ENCODE measurements at regions not wholly inside any gene's neighbourhood (a gene's known extent, or its start where the extent isn't known, plus 50 kb on each side); places are given as distances from the start of the nearest gene placed in this dataset.

DNA sequence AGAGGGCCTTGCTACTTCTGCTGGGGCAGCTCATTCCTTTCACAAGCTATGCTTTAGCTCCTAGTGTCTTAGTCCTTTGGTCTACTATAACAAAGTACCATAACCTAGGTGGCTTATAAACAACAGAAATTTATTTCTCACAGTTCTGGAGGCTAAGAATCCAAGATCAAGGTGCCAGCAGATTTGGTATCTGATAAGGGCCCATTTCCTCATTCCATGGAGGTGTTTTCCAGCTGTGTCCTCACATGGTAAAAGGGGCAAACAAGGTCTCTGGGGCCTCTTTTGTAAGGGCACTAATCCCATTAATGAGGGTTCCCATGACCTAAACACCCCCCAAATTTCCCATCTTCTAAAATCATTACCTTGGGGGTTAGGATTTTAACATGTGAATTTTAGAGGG lies 57.9 kb upstream of the LRCH1 start:
- TF ChIP-seq, protein P1, sequence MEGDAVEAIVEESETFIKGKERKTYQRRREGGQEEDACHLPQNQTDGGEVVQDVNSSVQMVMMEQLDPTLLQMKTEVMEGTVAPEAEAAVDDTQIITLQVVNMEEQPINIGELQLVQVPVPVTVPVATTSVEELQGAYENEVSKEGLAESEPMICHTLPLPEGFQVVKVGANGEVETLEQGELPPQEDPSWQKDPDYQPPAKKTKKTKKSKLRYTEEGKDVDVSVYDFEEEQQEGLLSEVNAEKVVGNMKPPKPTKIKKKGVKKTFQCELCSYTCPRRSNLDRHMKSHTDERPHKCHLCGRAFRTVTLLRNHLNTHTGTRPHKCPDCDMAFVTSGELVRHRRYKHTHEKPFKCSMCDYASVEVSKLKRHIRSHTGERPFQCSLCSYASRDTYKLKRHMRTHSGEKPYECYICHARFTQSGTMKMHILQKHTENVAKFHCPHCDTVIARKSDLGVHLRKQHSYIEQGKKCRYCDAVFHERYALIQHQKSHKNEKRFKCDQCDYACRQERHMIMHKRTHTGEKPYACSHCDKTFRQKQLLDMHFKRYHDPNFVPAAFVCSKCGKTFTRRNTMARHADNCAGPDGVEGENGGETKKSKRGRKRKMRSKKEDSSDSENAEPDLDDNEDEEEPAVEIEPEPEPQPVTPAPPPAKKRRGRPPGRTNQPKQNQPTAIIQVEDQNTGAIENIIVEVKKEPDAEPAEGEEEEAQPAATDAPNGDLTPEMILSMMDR (IDR thresholded peaks at IDR 0.05): no peak
- TF ChIP-seq POLR2A (IDR thresholded peaks at IDR 0.05): no peak
